Neural cell (in vitro differentiated cells): ENCODE measurements at regions not wholly inside any gene's neighbourhood (a gene's known extent, or its start where the extent isn't known, plus 50 kb on each side); places are given as distances from the start of the nearest gene placed in this dataset.

Source experiments
- H2AFZ ChIP-seq: fragments of 200-600, 300-800 bp; sonication (generic), shearing (Covaris generic); 2 replicates; pipeline ENCODE4 v1.6.0; 2014; ENCODE audit warnings: low read depth, mild to moderate bottlenecking, antibody characterized with exemption, low read length, moderate library complexity
- H3F3A ChIP-seq: fragments of 200-600 bp; shearing (Covaris generic); 2 replicates; pipeline ENCODE4 v1.6.1; 2016; ENCODE audit warnings: mild to moderate bottlenecking, moderate library complexity, mixed read lengths, antibody characterized with exemption, low read length; ENCODE audit not compliant: insufficient read depth, poor library complexity, severe bottlenecking
- H3K27ac ChIP-seq: fragments of 200-600, 300-800 bp; sonication (generic), shearing (Covaris generic); 2 replicates; pipeline ENCODE4 v1.5.1; 2014; ENCODE audit warnings: mild to moderate bottlenecking, low read length, moderate library complexity
- H3K27me3 ChIP-seq: fragments of 300-800, 200-600 bp; sonication (generic), shearing (Covaris generic); 2 replicates; pipeline ENCODE4 v1.6.0; 2014; ENCODE audit warnings: mild to moderate bottlenecking, low read depth, low read length, moderate library complexity; ENCODE audit not compliant: insufficient read depth
- H3K36me3 ChIP-seq: fragments of 300-800, 200-600 bp; sonication (generic), shearing (Covaris generic); 2 replicates; pipeline ENCODE4 v1.5.1; 2014; ENCODE audit warnings: mild to moderate bottlenecking, antibody characterized with exemption, low read length, moderate library complexity; ENCODE audit not compliant: insufficient read depth
- H3K4me2 ChIP-seq: fragments of 300-800, 200-600 bp; sonication (generic), shearing (Covaris generic); 2 replicates; pipeline ENCODE4 v1.6.0; 2014; ENCODE audit warnings: mild to moderate bottlenecking, low read length
- H3K4me3 ChIP-seq: fragments of 300-800, 200-600 bp; sonication (generic), shearing (Covaris generic); 2 replicates; pipeline ENCODE4 v1.5.1; 2014; ENCODE audit warnings: mild to moderate bottlenecking, low read length, moderate library complexity
- H3K79me2 ChIP-seq: fragments of 200-600 bp; shearing (Covaris generic); replicated peaks from 2 replicates; pipeline ENCODE4 v1.6.0; 2014; ENCODE audit warnings: mild to moderate bottlenecking, low read length, moderate library complexity; ENCODE audit not compliant: insufficient read depth
- H3K9ac ChIP-seq: fragments of 300-800, 200-600 bp; sonication (generic), shearing (Covaris generic); 2 replicates; pipeline ENCODE4 v1.6.1; 2016; ENCODE audit warnings: mild to moderate bottlenecking, low read length, mixed read lengths
- H3K9me2 ChIP-seq: fragments of 200-600 bp; shearing (Covaris generic); 2 replicates; pipeline ENCODE4 v1.6.1; 2016; ENCODE audit warnings: mild to moderate bottlenecking, low read length, mixed read lengths; ENCODE audit not compliant: insufficient read depth
- H3K9me3 ChIP-seq: fragments of 200-600, 300-800 bp; sonication (generic), shearing (Covaris generic); 2 replicates; pipeline ENCODE4 v1.6.1; 2016; ENCODE audit warnings: mild to moderate bottlenecking, mixed run types, low read length, moderate library complexity, mixed read lengths
- H4K20me1 ChIP-seq: fragments of 200-600 bp; shearing (Covaris generic); 2 replicates; pipeline ENCODE4 v1.6.1; 2016; ENCODE audit warnings: mild to moderate bottlenecking, mixed run types; ENCODE audit not compliant: insufficient read depth
- CTCF ChIP-seq: fragments of 450-650 bp; IDR thresholded peaks from 2 replicates; pipeline ENCODE4 v1.5.1; 2014; ENCODE audit warnings: antibody characterized with exemption, mild to moderate bottlenecking, moderate library complexity; ENCODE audit not compliant: poor library complexity, severe bottlenecking
- EP300 ChIP-seq: fragments of 450-650 bp; conservative IDR thresholded peaks from 2 replicates; pipeline ENCODE4 v1.6.1; 2014; ENCODE audit warnings: antibody characterized with exemption, mild to moderate bottlenecking, moderate library complexity; ENCODE audit not compliant: poor library complexity, severe bottlenecking
- EZH2 ChIP-seq: fragments of 200-600, 300-800 bp; shearing (Covaris generic), sonication (generic); IDR thresholded peaks from 2 replicates; pipeline ENCODE4 v1.6.1; 2014; ENCODE audit warnings: antibody characterized with exemption, low read length, borderline replicate concordance, mild to moderate bottlenecking; ENCODE audit not compliant: insufficient read depth, poor library complexity, severe bottlenecking
- MXI1 ChIP-seq: fragments of 450-650 bp; conservative IDR thresholded peaks from 2 replicates; pipeline ENCODE4 v1.6.1; 2014; ENCODE audit warnings: antibody characterized with exemption, mild to moderate bottlenecking; ENCODE audit not compliant: poor library complexity, severe bottlenecking
- POLR2AphosphoS5 ChIP-seq: IDR thresholded peaks from 2 replicates; pipeline ENCODE4 v1.6.1; 2012
- RAD21 ChIP-seq: fragments of 450-650 bp; conservative IDR thresholded peaks from 2 replicates; pipeline ENCODE4 v1.6.1; 2014; ENCODE audit warnings: antibody characterized with exemption, mild to moderate bottlenecking, moderate library complexity
- REST ChIP-seq: IDR thresholded peaks from 2 replicates; pipeline ENCODE4 v1.6.1; 2012; ENCODE audit warnings: borderline replicate concordance
- SMC3 ChIP-seq: fragments of 450-650 bp; conservative IDR thresholded peaks from 2 replicates; pipeline ENCODE4 v1.6.1; 2014; ENCODE audit warnings: antibody characterized with exemption, mild to moderate bottlenecking, moderate library complexity; ENCODE audit not compliant: poor library complexity
- TAF1 ChIP-seq: IDR thresholded peaks from 2 replicates; pipeline ENCODE4 v1.6.1; 2012; ENCODE audit warnings: low read depth

GRCh38 chr2:48258481-48259149 is 55.9 kb upstream of the FOXN2 start:
- no peaks in the 10 kb centered on the region for H3K27me3 ChIP-seq
- no peaks in the 10 kb centered on the region for H3K9me2 ChIP-seq
- TF ChIP-seq MXI1 (no peak), TAF1 (no peak), POLR2AphosphoS5 (no peak), EP300 (no peak), RAD21 (no peak), SMC3 (no peak), EZH2 (no peak), REST (no peak), CTCF (no peak)
- no peaks in the 10 kb centered on the region for H4K20me1 ChIP-seq
- H3K9me3 ChIP-seq = no peaks in the 10 kb centered on the region
- H3K27ac ChIP-seq = no peak overlapping the region
- no peaks in the 10 kb centered on the region for H3K36me3 ChIP-seq
- H2AFZ ChIP-seq = no peak overlapping the region
- no peak overlapping the region for H3K9ac ChIP-seq
- no peaks in the 10 kb centered on the region for H3F3A ChIP-seq
- no peak overlapping the region for H3K4me3 ChIP-seq
- no peak overlapping the region for H3K4me2 ChIP-seq
- H3K79me2 ChIP-seq = no peaks in the 10 kb centered on the region

GRCh38 chr2:48259811-48260210 is 54.7 kb upstream of the FOXN2 start:
- Histone ChIP-seq H3K9ac (no peak overlapping the region), H3F3A (no peaks in the 10 kb centered on the region), H3K9me3 (no peaks in the 10 kb centered on the region), H4K20me1 (no peaks in the 10 kb centered on the region), H3K9me2 (no peaks in the 10 kb centered on the region), H3K4me3 (no peak overlapping the region), H2AFZ (no peak overlapping the region), H3K27me3 (no peaks in the 10 kb centered on the region), H3K79me2 (no peaks in the 10 kb centered on the region), H3K27ac (no peak overlapping the region), H3K4me2 (no peak overlapping the region), H3K36me3 (no peaks in the 10 kb centered on the region)
- no peak for TF ChIP-seq REST
- TF ChIP-seq SMC3 = no peak
- TF ChIP-seq CTCF = no peak
- TF ChIP-seq EZH2 = no peak
- TF ChIP-seq RAD21 = no peak
- no peak for TF ChIP-seq MXI1
- no peak for TF ChIP-seq POLR2AphosphoS5
- TF ChIP-seq EP300 = no peak
- no peak for TF ChIP-seq TAF1
